Liver (tissue), 3 donors: ENCODE measurements at regions not wholly inside any gene's neighbourhood (a gene's known extent, or its start where the extent isn't known, plus 50 kb on each side); places are given as distances from the start of the nearest gene placed in this dataset.

Source experiments
- CTCF ChIP-seq: fragments of 150-350 bp; IDR thresholded peaks from 2 replicates; pipeline ENCODE4 v1.5.1; 2017; ENCODE audit warnings: improper control_type of control experiment, low read depth, low read length; ENCODE audit not compliant: missing input control
- FOXA2 ChIP-seq: IDR thresholded peaks from 2 replicates; pipeline ENCODE4 v1.6.1; 2016; ENCODE audit warnings: antibody characterized with exemption
- GABPA ChIP-seq, 2 donors: IDR thresholded peaks in 1 of 2; conservative IDR thresholded peaks in 1 of 2; 2 replicates each; pipeline ENCODE4 v1.6.1; 2016; ENCODE audit warnings: antibody characterized with exemption in 2 of 2, mild to moderate bottlenecking in 1 of 2, moderate library complexity in 1 of 2
- MAX ChIP-seq: IDR thresholded peaks from 2 replicates; pipeline ENCODE4 v1.6.1; 2016; ENCODE audit warnings: antibody characterized with exemption
- NR2F2 ChIP-seq: IDR thresholded peaks from 2 replicates; pipeline ENCODE4 v1.6.1; 2016; ENCODE audit warnings: antibody characterized with exemption
- REST ChIP-seq: IDR thresholded peaks from 2 replicates; pipeline ENCODE4 v1.6.1; 2016; ENCODE audit warnings: antibody characterized with exemption, mild to moderate bottlenecking
- SP1 ChIP-seq: IDR thresholded peaks from 2 replicates; pipeline ENCODE4 v1.6.1; 2018; ENCODE audit warnings: antibody characterized with exemption, mild to moderate bottlenecking
- TAF1 ChIP-seq: conservative IDR thresholded peaks from 2 replicates; pipeline ENCODE4 v1.6.1; 2016; ENCODE audit warnings: antibody characterized with exemption, mild to moderate bottlenecking
- YY1 ChIP-seq: IDR thresholded peaks from 2 replicates; pipeline ENCODE4 v1.6.1; 2016; ENCODE audit warnings: antibody characterized with exemption, mild to moderate bottlenecking
- donor health status: healthy.
- donor health status: healthy.

GRCh38 chr10:78948621-78949030, 120.1 kb upstream of the ZMIZ1 start:
- TF ChIP-seq SP1 (no peak), REST (no peak), GABPA (IDR thresholded peaks at IDR 0.05 in 1 of 2, conservative IDR thresholded peaks at IDR 0.05 in 1 of 2) (no peak), YY1 (no peak), CTCF (no peak), TAF1 (no peak), MAX (no peak), FOXA2 (no peak), NR2F2 (no peak)
